SK-N-SH (cell line): ENCODE measurements at regions not wholly inside any gene's neighbourhood (a gene's known extent, or its start where the extent isn't known, plus 50 kb on each side); places are given as distances from the start of the nearest gene placed in this dataset.

Experiments used
- CTCF ChIA-PET: fragments of 300-600, 350-600 bp; formaldehyde crosslinking; extraction: SDS; loops from one replicate; lab custom pipeline; 2021; lab: Yijun Ruan, JAX
- POLR2A ChIA-PET: fragments of 350-600 bp; sonication (Branson Sonifier 250); formaldehyde crosslinking; extraction: SDS; loops from one replicate; lab custom pipeline; 2020; ENCODE audit warnings: antibody characterized with exemption, inconsistent platforms; lab: Yijun Ruan, JAX
- DNase-seq: peaks from one replicate; pipeline ENCODE4 v3.0.0; 2012
- H2AFZ ChIP-seq: fragments of 200-600 bp; sonication (generic); 2 replicates; pipeline ENCODE4 v1.8.1; 2016; ENCODE audit warnings: antibody characterized with exemption, mild to moderate bottlenecking, low read depth
- H3F3A ChIP-seq: fragments of 200-600 bp; sonication (generic); replicated peaks from 2 replicates; pipeline ENCODE3; 2016; ENCODE audit warnings: antibody characterized with exemption, mild to moderate bottlenecking; ENCODE audit not compliant: insufficient read depth
- H3K27ac ChIP-seq, 2 experiments: fragments of 200-500 bp in 1 of 2; fragments of 200-600 bp in 1 of 2; sonication (Bioruptor generic) in 1 of 2; sonication (generic), shearing (Covaris generic) in 1 of 2; 2 replicates each; pipeline versions ENCODE4 v1.5.1 to v1.6.1; 2014 to 2016; ENCODE audit warnings: low read depth in 2 of 2, inconsistent platforms in 1 of 2, low read length in 1 of 2, mild to moderate bottlenecking in 1 of 2, mixed read lengths in 1 of 2
- H3K27me3 ChIP-seq: fragments of 200-600 bp; sonication (generic), shearing (Covaris generic); 2 replicates; pipeline ENCODE4 v1.6.1; 2016; ENCODE audit warnings: mixed run types; ENCODE audit not compliant: insufficient read depth
- H3K36me3 ChIP-seq, 2 experiments: fragments of 200-500 bp in 1 of 2; fragments of 200-600 bp in 1 of 2; sonication (Bioruptor generic) in 1 of 2; sonication (generic) in 1 of 2; replicated peaks in 1 of 2; 2 replicates each; pipeline versions ENCODE3 to v1.5.1; 2014 to 2016; ENCODE audit warnings: low read length in 1 of 2, mild to moderate bottlenecking in 1 of 2; ENCODE audit not compliant: insufficient read depth in 2 of 2, control insufficient read depth in 1 of 2
- H3K4me1 ChIP-seq, 2 experiments: fragments of 200-500 bp in 1 of 2; fragments of 200-600 bp in 1 of 2; sonication (Bioruptor generic) in 1 of 2; sonication (generic), shearing (Covaris generic) in 1 of 2; 2 replicates each; pipeline versions ENCODE4 v1.5.1 to v1.6.1; 2014 to 2016; ENCODE audit warnings: low read depth in 1 of 2, low read length in 1 of 2, mixed run types in 1 of 2; ENCODE audit not compliant: insufficient read depth in 2 of 2, control insufficient read depth in 1 of 2
- H3K4me2 ChIP-seq: fragments of 200-600 bp; sonication (generic), shearing (Covaris generic); 2 replicates; pipeline ENCODE4 v1.6.1; 2017; ENCODE audit warnings: mixed run types
- H3K4me3 ChIP-seq, 2 experiments: fragments of 200-500 bp in 1 of 2; fragments of 200-600 bp in 1 of 2; sonication (Bioruptor generic) in 1 of 2; sonication (generic), shearing (Covaris generic) in 1 of 2; 2 replicates each; pipeline versions ENCODE4 v1.5.1 to v1.8.1; 2014 to 2016; ENCODE audit warnings: low read depth in 2 of 2, inconsistent platforms in 1 of 2, low read length in 1 of 2, mild to moderate bottlenecking in 1 of 2, mixed read lengths in 1 of 2, moderate library complexity in 1 of 2
- H3K79me2 ChIP-seq: fragments of 200-600 bp; sonication (generic); 2 replicates; pipeline ENCODE4 v1.8.1; 2017; ENCODE audit warnings: mild to moderate bottlenecking; ENCODE audit not compliant: insufficient read depth
- H3K9ac ChIP-seq: fragments of 200-600 bp; sonication (generic); 2 replicates; pipeline ENCODE4 v1.6.1; 2017; ENCODE audit warnings: mixed run types
- H3K9me2 ChIP-seq: fragments of 200-600 bp; sonication (generic); 2 replicates; pipeline ENCODE4 v1.6.1; 2017; ENCODE audit warnings: mixed run types
- H3K9me3 ChIP-seq: fragments of 200-600 bp; sonication (generic); 2 replicates; pipeline ENCODE4 v1.6.1; 2017; ENCODE audit warnings: mixed run types, mild to moderate bottlenecking, moderate library complexity
- H4K20me1 ChIP-seq: fragments of 200-600 bp; sonication (generic); 2 replicates; pipeline ENCODE4 v1.6.1; 2017; ENCODE audit warnings: mild to moderate bottlenecking, mixed run types; ENCODE audit not compliant: insufficient read depth
- CHD2 ChIP-seq: fragments of 150-350 bp; IDR thresholded peaks from 2 replicates; pipeline ENCODE4 v1.6.1; 2018; ENCODE audit warnings: low read length; ENCODE audit not compliant: partially characterized antibody
- EP300 ChIP-seq, 2 experiments: IDR thresholded peaks; 2 replicates each; pipeline versions ENCODE4 v1.4.0 to v1.6.1; 2012; ENCODE audit warnings: borderline replicate concordance in 1 of 2, low read depth in 1 of 2, low read length in 1 of 2
- FOXM1 ChIP-seq: IDR thresholded peaks from 2 replicates; pipeline ENCODE4 v1.4.0; 2012; ENCODE audit warnings: low read depth, mild to moderate bottlenecking
- GABPA ChIP-seq: IDR thresholded peaks from 2 replicates; pipeline ENCODE4 v1.4.0; 2012; ENCODE audit warnings: low read depth, mild to moderate bottlenecking
- GATA2 ChIP-seq: sonication (generic); formaldehyde crosslinking; IDR thresholded peaks from 2 replicates; pipeline ENCODE4 v1.5.0; 2020; ENCODE audit warnings: mild to moderate bottlenecking, missing genetic modification reagents
- NRF1 ChIP-seq: IDR thresholded peaks from 2 replicates; pipeline ENCODE4 v1.6.1; 2012; ENCODE audit warnings: low read depth, mild to moderate bottlenecking, low read length
- RAD21 ChIP-seq: IDR thresholded peaks from 2 replicates; pipeline ENCODE4 v1.6.1; 2012; ENCODE audit warnings: mild to moderate bottlenecking, low read length
- RCOR1 ChIP-seq: fragments of 150-350 bp; IDR thresholded peaks from 2 replicates; pipeline ENCODE4 v1.6.1; 2017; ENCODE audit warnings: antibody characterized with exemption, low read length
- REST ChIP-seq: IDR thresholded peaks from 2 replicates; pipeline ENCODE4 v1.6.1; 2012; ENCODE audit warnings: mild to moderate bottlenecking, low read depth, low read length, moderate library complexity
- RFX5 ChIP-seq: IDR thresholded peaks from 2 replicates; pipeline ENCODE4 v1.6.1; 2012; ENCODE audit warnings: mild to moderate bottlenecking, improper control_type of control experiment, low read length
- RXRA ChIP-seq: IDR thresholded peaks from 2 replicates; pipeline ENCODE4 v1.4.0; 2012; ENCODE audit warnings: low read depth, mild to moderate bottlenecking, borderline replicate concordance
- SIN3A ChIP-seq: IDR thresholded peaks from 2 replicates; pipeline ENCODE4 v1.6.1; 2012; ENCODE audit warnings: low read depth, mild to moderate bottlenecking, low read length, moderate library complexity, borderline replicate concordance
- SMC3 ChIP-seq: IDR thresholded peaks from 2 replicates; pipeline ENCODE4 v1.6.1; 2012; ENCODE audit warnings: low read depth, low read length, improper control_type of control experiment
- TAF1 ChIP-seq: IDR thresholded peaks from 2 replicates; pipeline ENCODE4 v1.6.1; 2012; ENCODE audit warnings: low read depth, mild to moderate bottlenecking, low read length, moderate library complexity, borderline replicate concordance
- USF1 ChIP-seq: IDR thresholded peaks from 2 replicates; pipeline ENCODE4 v1.4.0; 2012; ENCODE audit warnings: low read depth, borderline replicate concordance
- YY1 ChIP-seq: IDR thresholded peaks from 2 replicates; pipeline ENCODE4 v1.4.0; 2012; ENCODE audit warnings: low read depth, mild to moderate bottlenecking
- WGBS: methylation state at CpG from one replicate; pipeline ENCODE4 v1.1.6; 2017; ENCODE audit warnings: low lambda C conversion rate; 5-methylcytosine and 5-hydroxymethylcytosine counted together
- TF ChIP-seq, protein P1 (sequence below): fragments of 200-600 bp; sonication (generic); IDR thresholded peaks from 2 replicates; pipeline ENCODE4 v1.6.1; 2017; ENCODE audit warnings: antibody characterized with exemption, mild to moderate bottlenecking, moderate library complexity
- TF ChIP-seq, protein P2 (sequence below): IDR thresholded peaks from 2 replicates; pipeline ENCODE4; 2012

DNA sequence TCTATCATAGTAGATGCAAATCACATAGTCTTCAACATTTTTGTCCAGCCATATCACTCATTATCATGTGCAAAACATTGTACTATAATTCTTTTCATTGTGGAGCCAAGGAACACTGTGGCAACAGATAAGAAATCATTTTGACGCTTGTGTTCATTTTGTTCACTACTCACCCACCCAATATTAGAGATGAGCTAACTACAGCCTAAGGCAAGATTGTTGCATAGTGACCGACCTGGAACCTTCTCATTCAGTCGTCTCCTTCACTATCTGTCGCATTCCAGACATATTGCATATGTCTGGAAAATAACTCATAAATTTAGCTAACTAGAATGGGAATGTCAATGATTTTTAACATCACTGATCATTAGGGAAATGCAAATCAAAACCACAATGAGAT, 270.3 kb downstream of the CGGBP1 start:
- H3K79me2 ChIP-seq = no peaks in the 10 kb centered on the region
- no peak overlapping the region for H3K4me2 ChIP-seq
- no peak overlapping the region for H2AFZ ChIP-seq
- H3K4me1 ChIP-seq = no peaks in the 10 kb centered on the region
- H3K36me3 ChIP-seq = no peaks in the 10 kb centered on the region
- H3K27me3 ChIP-seq = peaks cover 18% of the 10 kb centered on the region
- H3K9me2 ChIP-seq = no peaks in the 10 kb centered on the region
- no peak overlapping the region for H3K27ac ChIP-seq
- H3K4me3 ChIP-seq = no peak overlapping the region
- POLR2A ChIA-PET = no interaction called here
- no peaks in the 10 kb centered on the region for H3F3A ChIP-seq
- WGBS = 10% methylated on average over 4 of the region's 4 CpGs
- H3K9ac ChIP-seq = no peak overlapping the region
- H4K20me1 ChIP-seq = no peaks in the 10 kb centered on the region
- H3K9me3 ChIP-seq = no peaks in the 10 kb centered on the region
- DNase-seq = no peak
- TF ChIP-seq USF1 = no peak
- TF ChIP-seq RCOR1 = no peak
- no peak for TF ChIP-seq GABPA
- TF ChIP-seq EP300 (IDR thresholded peaks at IDR 0.05; ENCODE audit: borderline replicate concordance in 1 of 2, low read depth in 1 of 2, low read length in 1 of 2) = no peak
- TF ChIP-seq RFX5 = no peak
- TF ChIP-seq NRF1 = no peak
- TF ChIP-seq SIN3A = no peak
- no peak for TF ChIP-seq CHD2
- TF ChIP-seq REST = no peak
- no peak for TF ChIP-seq RAD21
- TF ChIP-seq, protein P1, sequence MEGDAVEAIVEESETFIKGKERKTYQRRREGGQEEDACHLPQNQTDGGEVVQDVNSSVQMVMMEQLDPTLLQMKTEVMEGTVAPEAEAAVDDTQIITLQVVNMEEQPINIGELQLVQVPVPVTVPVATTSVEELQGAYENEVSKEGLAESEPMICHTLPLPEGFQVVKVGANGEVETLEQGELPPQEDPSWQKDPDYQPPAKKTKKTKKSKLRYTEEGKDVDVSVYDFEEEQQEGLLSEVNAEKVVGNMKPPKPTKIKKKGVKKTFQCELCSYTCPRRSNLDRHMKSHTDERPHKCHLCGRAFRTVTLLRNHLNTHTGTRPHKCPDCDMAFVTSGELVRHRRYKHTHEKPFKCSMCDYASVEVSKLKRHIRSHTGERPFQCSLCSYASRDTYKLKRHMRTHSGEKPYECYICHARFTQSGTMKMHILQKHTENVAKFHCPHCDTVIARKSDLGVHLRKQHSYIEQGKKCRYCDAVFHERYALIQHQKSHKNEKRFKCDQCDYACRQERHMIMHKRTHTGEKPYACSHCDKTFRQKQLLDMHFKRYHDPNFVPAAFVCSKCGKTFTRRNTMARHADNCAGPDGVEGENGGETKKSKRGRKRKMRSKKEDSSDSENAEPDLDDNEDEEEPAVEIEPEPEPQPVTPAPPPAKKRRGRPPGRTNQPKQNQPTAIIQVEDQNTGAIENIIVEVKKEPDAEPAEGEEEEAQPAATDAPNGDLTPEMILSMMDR = no peak
- TF ChIP-seq TAF1 = no peak
- TF ChIP-seq FOXM1 = no peak
- no peak for TF ChIP-seq YY1
- TF ChIP-seq RXRA = no peak
- TF ChIP-seq GATA2 (CRISPR knock-in tag) = no peak
- TF ChIP-seq, protein P2, sequence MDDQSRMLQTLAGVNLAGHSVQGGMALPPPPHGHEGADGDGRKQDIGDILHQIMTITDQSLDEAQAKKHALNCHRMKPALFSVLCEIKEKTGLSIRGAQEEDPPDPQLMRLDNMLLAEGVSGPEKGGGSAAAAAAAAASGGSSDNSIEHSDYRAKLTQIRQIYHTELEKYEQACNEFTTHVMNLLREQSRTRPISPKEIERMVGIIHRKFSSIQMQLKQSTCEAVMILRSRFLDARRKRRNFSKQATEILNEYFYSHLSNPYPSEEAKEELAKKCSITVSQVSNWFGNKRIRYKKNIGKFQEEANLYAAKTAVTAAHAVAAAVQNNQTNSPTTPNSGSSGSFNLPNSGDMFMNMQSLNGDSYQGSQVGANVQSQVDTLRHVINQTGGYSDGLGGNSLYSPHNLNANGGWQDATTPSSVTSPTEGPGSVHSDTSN = no peak
- no peak for TF ChIP-seq SMC3
- CTCF ChIA-PET = no interaction called here
